Progenitor cell of endocrine pancreas (in vitro differentiated cells): ENCODE measurements at regions not wholly inside any gene's neighbourhood (a gene's known extent, or its start where the extent isn't known, plus 50 kb on each side); places are given as distances from the start of the nearest gene placed in this dataset.

Source experiments
- DNase-seq: peaks from one replicate; pipeline ENCODE4 v3.0.0; 2021; ENCODE audit warnings: low spot score; ENCODE audit not compliant: unreplicated experiment
- H3K27ac Mint-ChIP-seq: 2 replicates; pipeline ENCODE4 v1.8.0; 2021; ENCODE audit warnings: mild to moderate bottlenecking, moderate library complexity, mixed read lengths
- H3K27me3 Mint-ChIP-seq: 2 replicates; pipeline ENCODE4 v1.8.0; 2021; ENCODE audit warnings: mixed read lengths
- H3K36me3 Mint-ChIP-seq: 2 replicates; pipeline ENCODE4 v1.8.0; 2022; ENCODE audit warnings: mixed read lengths; ENCODE audit not compliant: insufficient read depth
- H3K4me1 Mint-ChIP-seq: 2 replicates; pipeline ENCODE4 v1.8.0; 2021; ENCODE audit warnings: low read depth, mixed read lengths
- H3K4me3 Mint-ChIP-seq: 2 replicates; pipeline ENCODE4 v1.8.0; 2021; ENCODE audit warnings: low read depth, mild to moderate bottlenecking, moderate library complexity, mixed read lengths
- H3K9me3 Mint-ChIP-seq: 2 replicates; pipeline ENCODE4 v1.8.0; 2021; ENCODE audit warnings: low read depth, mixed read lengths
- CTCF ChIP-seq: fragments of 200-600 bp; sonication (generic); IDR thresholded peaks from one replicate; pipeline ENCODE4 v1.5.0; 2021; ENCODE audit warnings: antibody characterized with exemption, mild to moderate bottlenecking; ENCODE audit not compliant: unreplicated experiment

- no peak overlapping the region for H3K27ac Mint-ChIP-seq
- peaks cover 10% of the 10 kb centered on the region for H3K9me3 Mint-ChIP-seq
Measured at GRCh38 chr10:92768104-92768503, 78.3 kb downstream of the HHEX start.

GRCh38 chr10:92773776-92774175 lies 74.5 kb upstream of the EXOC6 start:
- H3K4me1 Mint-ChIP-seq, result no peaks in the 10 kb centered on the region
- TF ChIP-seq CTCF, result no peak
- peaks cover 3% of the 10 kb centered on the region for H3K9me3 Mint-ChIP-seq
- no peaks in the 10 kb centered on the region for H3K36me3 Mint-ChIP-seq
- no peak overlapping the region for H3K27ac Mint-ChIP-seq
- no peak for DNase-seq
- H3K27me3 Mint-ChIP-seq, result peaks cover 5% of the 10 kb centered on the region
- H3K4me3 Mint-ChIP-seq, result no peak overlapping the region

More at GRCh38 chr10:92768104-92768503, 78.3 kb downstream of the HHEX start:
- no peak for TF ChIP-seq CTCF
- H3K4me1 Mint-ChIP-seq, result no peaks in the 10 kb centered on the region
- no peak for DNase-seq
- no peak overlapping the region for H3K4me3 Mint-ChIP-seq
- H3K27me3 Mint-ChIP-seq, result peaks cover 7% of the 10 kb centered on the region
- no peaks in the 10 kb centered on the region for H3K36me3 Mint-ChIP-seq

- TF ChIP-seq CTCF, result no peak
- no peak overlapping the region for H3K27ac Mint-ChIP-seq
- no peak for DNase-seq
- H3K36me3 Mint-ChIP-seq, result no peaks in the 10 kb centered on the region
- H3K27me3 Mint-ChIP-seq, result peaks cover 15% of the 10 kb centered on the region
- no peak overlapping the region for H3K4me3 Mint-ChIP-seq
- no peaks in the 10 kb centered on the region for H3K4me1 Mint-ChIP-seq
- peaks cover 3% of the 10 kb centered on the region for H3K9me3 Mint-ChIP-seq
Measured at GRCh38 chr10:92778091-92778490, 70.2 kb upstream of the EXOC6 start.

- no peaks in the 10 kb centered on the region for H3K4me1 Mint-ChIP-seq
- no peak overlapping the region for H3K27ac Mint-ChIP-seq
- H3K4me3 Mint-ChIP-seq, result no peak overlapping the region
- DNase-seq, result no peak
- H3K36me3 Mint-ChIP-seq, result no peaks in the 10 kb centered on the region
- TF ChIP-seq CTCF, result no peak
- peaks cover 42% of the 10 kb centered on the region for H3K27me3 Mint-ChIP-seq
- no peaks in the 10 kb centered on the region for H3K9me3 Mint-ChIP-seq
Measured at GRCh38 chr10:92785118-92785517, 63.2 kb upstream of the EXOC6 start.

GRCh38 chr10:92787557-92788152 lies 60.7 kb upstream of the EXOC6 start:
- Mint-ChIP-seq H3K27ac (no peak overlapping the region), H3K36me3 (no peaks in the 10 kb centered on the region), H3K4me1 (peaks cover 4% of the 10 kb centered on the region), H3K4me3 (no peak overlapping the region), H3K27me3 (peaks cover 38% of the 10 kb centered on the region), H3K9me3 (no peaks in the 10 kb centered on the region)
- no peak for DNase-seq
- TF ChIP-seq CTCF, result no peak
